ENCODE measurements at regions not wholly inside any gene's neighbourhood (a gene's known extent, or its start where the extent isn't known, plus 50 kb on each side); places are given as distances from the start of the nearest gene placed in this dataset.

- no peak for DNase-seq (ENCODE audit: low spot score)
These were observed 535.8 kb downstream of the TBC1D22A start for GRCh38 chr22:47298017-47298785.

GRCh38 chr22:47297261-47298016, 535.0 kb downstream of the TBC1D22A start:
- DNase-seq (ENCODE audit: low spot score), result no peak

- DNase-seq (ENCODE audit: low spot score), result no peak
These were observed 534.2 kb downstream of the TBC1D22A start for GRCh38 chr22:47296405-47297260.

- DNase-seq (ENCODE audit: low spot score), result no peak
These were observed 533.5 kb downstream of the TBC1D22A start for GRCh38 chr22:47295982-47296381.

GRCh38 chr22:47295226-47295901, 532.9 kb downstream of the TBC1D22A start:
- no peak for DNase-seq (ENCODE audit: low spot score)

GRCh38 chr22:47294576-47294975, 532.1 kb downstream of the TBC1D22A start:
- no peak for DNase-seq (ENCODE audit: low spot score)

- DNase-seq (ENCODE audit: low spot score), result peak; percentile 50
These were observed 531.7 kb downstream of the TBC1D22A start for GRCh38 chr22:47294222-47294532.

- DNase-seq (ENCODE audit: low spot score), result no peak
These were observed 531.1 kb downstream of the TBC1D22A start for GRCh38 chr22:47293368-47294221.

GRCh38 chr22:47292546-47293320, 530.3 kb downstream of the TBC1D22A start:
- no peak for DNase-seq (ENCODE audit: low spot score)

- no peak for DNase-seq (ENCODE audit: low spot score)
These were observed 529.4 kb downstream of the TBC1D22A start for GRCh38 chr22:47291565-47292495.

GRCh38 chr22:47290706-47291430, 528.4 kb downstream of the TBC1D22A start:
- no peak for DNase-seq (ENCODE audit: low spot score)

GRCh38 chr22:47289336-47289985, 527.0 kb downstream of the TBC1D22A start:
- DNase-seq (ENCODE audit: low spot score), result no peak

GRCh38 chr22:47288680-47289079, 526.2 kb downstream of the TBC1D22A start:
- no peak for DNase-seq (ENCODE audit: low spot score)

GRCh38 chr22:47287516-47287915, 525.1 kb downstream of the TBC1D22A start:
- no peak for DNase-seq (ENCODE audit: low spot score)

GRCh38 chr22:47286590-47286989, 524.1 kb downstream of the TBC1D22A start:
- no peak for DNase-seq (ENCODE audit: low spot score)

- DNase-seq (ENCODE audit: low spot score), result no peak
These were observed 523.5 kb downstream of the TBC1D22A start for GRCh38 chr22:47285981-47286380.

- no peak for DNase-seq (ENCODE audit: low spot score)
These were observed 522.4 kb downstream of the TBC1D22A start for GRCh38 chr22:47284822-47285221.

- no peak for DNase-seq (ENCODE audit: low spot score)
These were observed 521.9 kb downstream of the TBC1D22A start for GRCh38 chr22:47284360-47284759.

All from AG08396 (cell line).